ENCODE measurements at regions not wholly inside any gene's neighbourhood (a gene's known extent, or its start where the extent isn't known, plus 50 kb on each side); places are given as distances from the start of the nearest gene placed in this dataset.

- Mint-ChIP-seq H3K27me3 (no peaks in the 10 kb centered on the region), H3K4me3 (no peak overlapping the region), H3K9me3 (peaks cover 4% of the 10 kb centered on the region), H3K4me1 (ENCODE audit: low read depth) (no peaks in the 10 kb centered on the region), H3K36me3 (ENCODE audit: low read depth) (no peaks in the 10 kb centered on the region), H3K27ac (no peak overlapping the region)
- no peak for DNase-seq
- TF ChIP-seq, protein P1, sequence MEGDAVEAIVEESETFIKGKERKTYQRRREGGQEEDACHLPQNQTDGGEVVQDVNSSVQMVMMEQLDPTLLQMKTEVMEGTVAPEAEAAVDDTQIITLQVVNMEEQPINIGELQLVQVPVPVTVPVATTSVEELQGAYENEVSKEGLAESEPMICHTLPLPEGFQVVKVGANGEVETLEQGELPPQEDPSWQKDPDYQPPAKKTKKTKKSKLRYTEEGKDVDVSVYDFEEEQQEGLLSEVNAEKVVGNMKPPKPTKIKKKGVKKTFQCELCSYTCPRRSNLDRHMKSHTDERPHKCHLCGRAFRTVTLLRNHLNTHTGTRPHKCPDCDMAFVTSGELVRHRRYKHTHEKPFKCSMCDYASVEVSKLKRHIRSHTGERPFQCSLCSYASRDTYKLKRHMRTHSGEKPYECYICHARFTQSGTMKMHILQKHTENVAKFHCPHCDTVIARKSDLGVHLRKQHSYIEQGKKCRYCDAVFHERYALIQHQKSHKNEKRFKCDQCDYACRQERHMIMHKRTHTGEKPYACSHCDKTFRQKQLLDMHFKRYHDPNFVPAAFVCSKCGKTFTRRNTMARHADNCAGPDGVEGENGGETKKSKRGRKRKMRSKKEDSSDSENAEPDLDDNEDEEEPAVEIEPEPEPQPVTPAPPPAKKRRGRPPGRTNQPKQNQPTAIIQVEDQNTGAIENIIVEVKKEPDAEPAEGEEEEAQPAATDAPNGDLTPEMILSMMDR (IDR thresholded peaks at IDR 0.05) = no peak
- intact Hi-C loops (cut with micrococcal nuclease) = no loop called here
- no peak for ATAC-seq
- ChIA-PET CTCF (no interaction called here), POLR2A (no interaction called here)
Measured at GRCh38 chr4:125572601-125573000, 257.8 kb downstream of the FAT4 start.

- H3K27me3 Mint-ChIP-seq = no peaks in the 10 kb centered on the region
- TF ChIP-seq, protein P1 (IDR thresholded peaks at IDR 0.05) = no peak
- CTCF ChIA-PET = no interaction called here
- H3K4me1 Mint-ChIP-seq (ENCODE audit: low read depth) = no peaks in the 10 kb centered on the region
- no peak for DNase-seq
- intact Hi-C loops (cut with micrococcal nuclease) = no loop called here
- H3K27ac Mint-ChIP-seq = no peak overlapping the region
- POLR2A ChIA-PET = interaction anchor here (0.5 kb wide), 1 partner anchor 51 kb away, joined by 3 read pairs; no protein-coding TSS in a partner anchor
- H3K36me3 Mint-ChIP-seq (ENCODE audit: low read depth) = no peaks in the 10 kb centered on the region
- no peak overlapping the region for H3K4me3 Mint-ChIP-seq
- ATAC-seq = no peak
- peaks cover 4% of the 10 kb centered on the region for H3K9me3 Mint-ChIP-seq
Measured at GRCh38 chr4:125573368-125573767, 258.6 kb downstream of the FAT4 start.

- Mint-ChIP-seq H3K4me1 (ENCODE audit: low read depth) (no peaks in the 10 kb centered on the region), H3K4me3 (no peak overlapping the region), H3K27me3 (no peaks in the 10 kb centered on the region), H3K9me3 (peaks cover 4% of the 10 kb centered on the region), H3K36me3 (ENCODE audit: low read depth) (no peaks in the 10 kb centered on the region), H3K27ac (no peak overlapping the region)
- CTCF ChIA-PET = no interaction called here
- POLR2A ChIA-PET = interaction anchor here (0.5 kb wide), 1 partner anchor 50 kb away, joined by 3 read pairs; no protein-coding TSS in a partner anchor
- DNase-seq (no peak), ATAC-seq (no peak)
- intact Hi-C loops (cut with micrococcal nuclease) = no loop called here
- TF ChIP-seq, protein P1 (IDR thresholded peaks at IDR 0.05) = no peak
Measured at GRCh38 chr4:125573786-125574185, 259.0 kb downstream of the FAT4 start.

- H3K9me3 Mint-ChIP-seq = peaks cover 2% of the 10 kb centered on the region
Measured at GRCh38 chr4:125582302-125582701, 267.5 kb downstream of the FAT4 start.

GRCh38 chr4:125590158-125590557, 275.4 kb downstream of the FAT4 start:
- Mint-ChIP-seq H3K9me3 (peaks cover 2% of the 10 kb centered on the region), H3K27me3 (no peaks in the 10 kb centered on the region), H3K27ac (no peak overlapping the region), H3K4me3 (no peak overlapping the region), H3K36me3 (ENCODE audit: low read depth) (no peaks in the 10 kb centered on the region), H3K4me1 (ENCODE audit: low read depth) (no peaks in the 10 kb centered on the region)
- DNase-seq (no peak), ATAC-seq (no peak)
- intact Hi-C loops (cut with micrococcal nuclease) = no loop called here
- ChIA-PET POLR2A (no interaction called here), CTCF (no interaction called here)
- TF ChIP-seq, protein P1 (IDR thresholded peaks at IDR 0.05) = no peak

More at GRCh38 chr4:125582302-125582701, 267.5 kb downstream of the FAT4 start:
- H3K36me3 Mint-ChIP-seq (ENCODE audit: low read depth) = no peaks in the 10 kb centered on the region
- POLR2A ChIA-PET = no interaction called here
- CTCF ChIA-PET = no interaction called here
- ATAC-seq (no peak), DNase-seq (no peak)
- no peak overlapping the region for H3K4me3 Mint-ChIP-seq
- no peaks in the 10 kb centered on the region for H3K4me1 Mint-ChIP-seq (ENCODE audit: low read depth)
- intact Hi-C loops (cut with micrococcal nuclease) = no loop called here
- H3K27ac Mint-ChIP-seq = no peak overlapping the region
- TF ChIP-seq, protein P1 (IDR thresholded peaks at IDR 0.05) = no peak
- H3K27me3 Mint-ChIP-seq = no peaks in the 10 kb centered on the region
